IMR-90 (cell line): ENCODE measurements at regions not wholly inside any gene's neighbourhood (a gene's known extent, or its start where the extent isn't known, plus 50 kb on each side); places are given as distances from the start of the nearest gene placed in this dataset.

Source experiments
- ATAC-seq: fragments of 200-7000 bp; cut with Tn5 transposase; 2 replicates; pipeline ENCODE4 v1.9.1; 2020; ENCODE audit warnings: low read depth, mild to moderate bottlenecking, moderate library complexity
- BruUV-seq: library from RNA; stranded (reverse); fragments of 400-500 nt; replicated peaks from 2 replicates; lab custom pipeline; 2021; lab: Mats Ljungman, UMichigan
- CTCF ChIA-PET: fragments of 300-600 bp; formaldehyde crosslinking; extraction: SDS; loops from one replicate; lab custom pipeline; 2021; ENCODE audit warnings: antibody characterized with exemption; lab: Yijun Ruan, JAX
- POLR2A ChIA-PET: fragments of 300-600 bp; sonication (Branson Sonifier 250); formaldehyde crosslinking; loops from one replicate; lab custom pipeline; 2022; ENCODE audit warnings: antibody characterized with exemption; ENCODE audit not compliant: unreplicated experiment; lab: Charles Lee
- DNase-seq: peaks from one replicate; pipeline ENCODE4 v3.0.0; 2013
- H2AFZ ChIP-seq: replicated peaks from 2 replicates; pipeline ENCODE3; 2013; ENCODE audit warnings: low read length, mild to moderate bottlenecking; ENCODE audit not compliant: poor library complexity
- H2AK5ac ChIP-seq: 2 replicates; pipeline ENCODE4 v1.6.1; 2013; ENCODE audit warnings: low read depth, low read length, inconsistent platforms
- H2AK9ac ChIP-seq: replicated peaks from 2 replicates; pipeline ENCODE3; 2013; ENCODE audit warnings: mild to moderate bottlenecking, low read depth, low read length, moderate library complexity; ENCODE audit not compliant: poor library complexity
- H2BK120ac ChIP-seq: 2 replicates; pipeline ENCODE4 v1.6.1; 2013; ENCODE audit warnings: low read depth, low read length, inconsistent platforms
- H2BK15ac ChIP-seq: 3 replicates; pipeline ENCODE4 v1.6.1; 2013; ENCODE audit warnings: low read depth, low read length, inconsistent platforms
- H2BK20ac ChIP-seq: 2 replicates; pipeline ENCODE4 v1.6.1; 2013; ENCODE audit warnings: low read depth, mild to moderate bottlenecking, inconsistent platforms, low read length, moderate library complexity
- H2BK5ac ChIP-seq: 2 replicates; pipeline ENCODE4 v1.6.1; 2013; ENCODE audit warnings: mild to moderate bottlenecking, low read depth, low read length, inconsistent platforms; ENCODE audit not compliant: poor library complexity, severe bottlenecking
- H3K14ac ChIP-seq: replicated peaks from 2 replicates; pipeline ENCODE4 v1.6.1; 2013; ENCODE audit warnings: low read depth, low read length, inconsistent platforms
- H3K18ac ChIP-seq: 2 replicates; pipeline ENCODE4 v1.6.1; 2013; ENCODE audit warnings: low read depth, low read length, control low read depth
- H3K23ac ChIP-seq: 2 replicates; pipeline ENCODE4 v1.6.1; 2013; ENCODE audit warnings: low read depth, low read length, inconsistent platforms
- H3K27ac ChIP-seq: 2 replicates; pipeline ENCODE4 v1.5.1; 2013; ENCODE audit warnings: mild to moderate bottlenecking, control low read depth, low read length; ENCODE audit not compliant: insufficient read depth
- H3K27me3 ChIP-seq: 2 replicates; pipeline ENCODE4 v1.6.1; 2013; ENCODE audit warnings: low read length; ENCODE audit not compliant: control insufficient read depth, insufficient read depth
- H3K36me3 ChIP-seq: 2 replicates; pipeline ENCODE4 v1.6.1; 2013; ENCODE audit warnings: low read length, mixed read lengths; ENCODE audit not compliant: control insufficient read depth, insufficient read depth
- H3K4ac ChIP-seq: 2 replicates; pipeline ENCODE4 v1.6.1; 2013; ENCODE audit warnings: low read depth, low read length, inconsistent platforms
- H3K4me1 ChIP-seq: 2 replicates; pipeline ENCODE4 v1.6.1; 2013; ENCODE audit warnings: low read length, mixed read lengths; ENCODE audit not compliant: control insufficient read depth, insufficient read depth
- H3K4me2 ChIP-seq: 2 replicates; pipeline ENCODE4 v1.6.1; 2013; ENCODE audit warnings: low read depth, mild to moderate bottlenecking, control low read depth, low read length, moderate library complexity
- H3K4me3 ChIP-seq: 2 replicates; pipeline ENCODE4 v1.5.1; 2013; ENCODE audit warnings: low read depth, mild to moderate bottlenecking, control low read depth, low read length, moderate library complexity; ENCODE audit not compliant: insufficient read depth
- H3K56ac ChIP-seq: 2 replicates; pipeline ENCODE4 v1.6.1; 2013; ENCODE audit warnings: low read length, inconsistent platforms; ENCODE audit not compliant: insufficient read depth; ENCODE audit errors: extremely low read depth
- H3K79me1 ChIP-seq, 2 experiments: 2 replicates each; pipeline ENCODE4 v1.6.1; 2013; ENCODE audit warnings: low read length in 2 of 2, inconsistent platforms in 1 of 2, low read depth in 1 of 2
- H3K9ac ChIP-seq: 2 replicates; pipeline ENCODE4 v1.6.1; 2013; ENCODE audit warnings: low read depth, low read length, control low read depth
- H3K9me1 ChIP-seq: 2 replicates; pipeline ENCODE4 v1.6.1; 2013; ENCODE audit warnings: low read length, inconsistent platforms; ENCODE audit not compliant: insufficient read depth
- H3K9me3 ChIP-seq: 2 replicates; pipeline ENCODE4 v1.6.1; 2013; ENCODE audit warnings: low read length; ENCODE audit not compliant: control insufficient read depth, insufficient read depth
- H4K20me1 ChIP-seq: 2 replicates; pipeline ENCODE4 v1.6.1; 2013; ENCODE audit warnings: low read length, inconsistent platforms; ENCODE audit not compliant: insufficient read depth
- H4K5ac ChIP-seq: 2 replicates; pipeline ENCODE4 v1.6.1; 2013; ENCODE audit warnings: mild to moderate bottlenecking, low read depth, low read length, control low read depth
- H4K8ac ChIP-seq, 2 experiments: 2 replicates each; pipeline ENCODE4 v1.6.1; 2013; ENCODE audit warnings: low read depth in 2 of 2, low read length in 2 of 2, control low read depth in 1 of 2, inconsistent platforms in 1 of 2
- H4K91ac ChIP-seq: 2 replicates; pipeline ENCODE4 v1.6.1; 2013; ENCODE audit warnings: low read depth, low read length, inconsistent platforms; ENCODE audit not compliant: insufficient read depth
- BHLHE40 ChIP-seq: fragments of 150-350 bp; IDR thresholded peaks from 2 replicates; pipeline ENCODE4 v1.6.1; 2016; ENCODE audit warnings: mild to moderate bottlenecking, low read depth, low read length
- CEBPB ChIP-seq: IDR thresholded peaks from 2 replicates; pipeline ENCODE4 v1.6.1; 2012; ENCODE audit warnings: low read depth, low read length, improper control_type of control experiment
- CHD1 ChIP-seq: IDR thresholded peaks from 2 replicates; pipeline ENCODE4 v1.6.1; 2012; ENCODE audit warnings: low read depth, low read length, improper control_type of control experiment
- ELK1 ChIP-seq: fragments of 150-350 bp; IDR thresholded peaks from 2 replicates; pipeline ENCODE4 v1.6.1; 2016; ENCODE audit warnings: low read depth, mild to moderate bottlenecking, low read length, moderate library complexity, borderline replicate concordance
- FOS ChIP-seq: fragments of 150-350 bp; IDR thresholded peaks from 2 replicates; pipeline ENCODE4 v1.6.1; 2016; ENCODE audit warnings: low read depth, low read length
- MAZ ChIP-seq: IDR thresholded peaks from 2 replicates; pipeline ENCODE4 v1.6.1; 2012; ENCODE audit warnings: low read depth, mild to moderate bottlenecking, low read length, improper control_type of control experiment, moderate library complexity, borderline replicate concordance
- MXI1 ChIP-seq: IDR thresholded peaks from 2 replicates; pipeline ENCODE4 v1.6.1; 2012; ENCODE audit warnings: low read depth, mild to moderate bottlenecking, low read length, moderate library complexity, borderline replicate concordance
- POLR2A ChIP-seq: IDR thresholded peaks from 2 replicates; pipeline ENCODE4 v1.6.1; 2012; ENCODE audit warnings: mild to moderate bottlenecking, low read depth, low read length
- RAD21 ChIP-seq: IDR thresholded peaks from 2 replicates; pipeline ENCODE4 v1.6.1; 2012; ENCODE audit warnings: low read length, improper control_type of control experiment
- RCOR1 ChIP-seq: IDR thresholded peaks from 2 replicates; pipeline ENCODE4 v1.6.1; 2012; ENCODE audit warnings: mild to moderate bottlenecking, low read length, improper control_type of control experiment; ENCODE audit not compliant: insufficient replicate concordance
- RFX5 ChIP-seq: IDR thresholded peaks from 2 replicates; pipeline ENCODE4 v1.8.0; 2012; ENCODE audit warnings: low read depth, mild to moderate bottlenecking, low read length, moderate library complexity
- WGBS, 2 experiments: methylation state at CpG; one replicate each; pipeline versions ENCODE4 v1.1.5 to v1.1.7; 2013; ENCODE audit warnings: missing lambda C conversion rate in 2 of 2; ENCODE audit not compliant: insufficient read length in 1 of 2; ENCODE audit errors: extremely low coverage in 2 of 2; 5-methylcytosine and 5-hydroxymethylcytosine counted together
- dilution Hi-C: fragments of 300-500 bp; cut with HindIII; formaldehyde crosslinking; loops from one replicate; pipeline ENCODE4 v1.14.3; 2018; ENCODE audit warnings: low sequenced_read_pairs; ENCODE audit not compliant: unreplicated experiment
- in situ Hi-C: fragments of 300-500 bp; cut with MboI; formaldehyde crosslinking; loops from 3 replicates; pipeline ENCODE4 v1.14.3; 2019; ENCODE audit warnings: low sequenced_read_pairs, inconsistent platforms, mixed read lengths
- intact Hi-C: fragments of 100-400 bp; cut with micrococcal nuclease; formaldehyde crosslinking; loops from 2 replicates; pipeline ENCODE4 v1.10.0; 2022
- TF ChIP-seq, protein P1 (sequence below): fragments of 150-350 bp; IDR thresholded peaks from 2 replicates; pipeline ENCODE4 v1.6.1; 2017; ENCODE audit warnings: mild to moderate bottlenecking, antibody characterized with exemption, low read length, low read depth

GRCh38 chr16:63830061-63830460, 1291.8 kb downstream of the CDH11 start:
- DNase-seq, result no peak
- H2AFZ ChIP-seq, result no peak overlapping the region
- no peak overlapping the region for H2AK9ac ChIP-seq
- H3K36me3 ChIP-seq, result no peaks in the 10 kb centered on the region
- no peak overlapping the region for H3K4me2 ChIP-seq
- dilution Hi-C loops, result no loop called here
- H3K56ac ChIP-seq, result no peak overlapping the region
- no peaks in the 10 kb centered on the region for H3K4me1 ChIP-seq
- no peak for ATAC-seq
- WGBS, 2 experiments, result no CpG with 5 or more reads among the region's 3 CpGs
- CTCF ChIA-PET, result no interaction called here
- H3K23ac ChIP-seq, result no peak overlapping the region
- TF ChIP-seq BHLHE40 (no peak), CHD1 (no peak), ELK1 (no peak), POLR2A (no peak), FOS (no peak), RAD21 (no peak), RCOR1 (no peak), MAZ (no peak), RFX5 (no peak), MXI1 (no peak), CEBPB (no peak)
- TF ChIP-seq, protein P1, sequence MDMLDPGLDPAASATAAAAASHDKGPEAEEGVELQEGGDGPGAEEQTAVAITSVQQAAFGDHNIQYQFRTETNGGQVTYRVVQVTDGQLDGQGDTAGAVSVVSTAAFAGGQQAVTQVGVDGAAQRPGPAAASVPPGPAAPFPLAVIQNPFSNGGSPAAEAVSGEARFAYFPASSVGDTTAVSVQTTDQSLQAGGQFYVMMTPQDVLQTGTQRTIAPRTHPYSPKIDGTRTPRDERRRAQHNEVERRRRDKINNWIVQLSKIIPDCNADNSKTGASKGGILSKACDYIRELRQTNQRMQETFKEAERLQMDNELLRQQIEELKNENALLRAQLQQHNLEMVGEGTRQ, result no peak
- H3K4me3 ChIP-seq, result no peak overlapping the region
- no peak overlapping the region for H2BK5ac ChIP-seq
- no peak overlapping the region for H3K14ac ChIP-seq
- no peak overlapping the region for H3K27ac ChIP-seq
- BruUV-seq, result no TSS peak
- H3K9me3 ChIP-seq, result 0 out of 2 replicates have a peak, but pooled peaks cover 4% of the 10 kb centered on the region
- H3K4ac ChIP-seq, result no peak overlapping the region
- intact Hi-C loops, result no loop called here
- H4K5ac ChIP-seq, result no peak overlapping the region
- POLR2A ChIA-PET, result no interaction called here
- in situ Hi-C loops, result no loop called here
- H3K27me3 ChIP-seq, result no peaks in the 10 kb centered on the region
- H3K79me1 ChIP-seq, result no peaks in the 10 kb centered on the region
- no peaks in the 10 kb centered on the region for H4K20me1 ChIP-seq
- no peaks in the 10 kb centered on the region for H3K9me1 ChIP-seq
- no peak overlapping the region for H2AK5ac ChIP-seq
- H3K18ac ChIP-seq, result no peak overlapping the region
- no peak overlapping the region for H4K8ac ChIP-seq
- no peak overlapping the region for H2BK15ac ChIP-seq
- H3K9ac ChIP-seq, result no peak overlapping the region
- H2BK20ac ChIP-seq, result no peak overlapping the region
- no peak overlapping the region for H2BK120ac ChIP-seq
- H4K91ac ChIP-seq, result no peak overlapping the region
